Fibroblast of lung (primary cell): ENCODE measurements at regions not wholly inside any gene's neighbourhood (a gene's known extent, or its start where the extent isn't known, plus 50 kb on each side); places are given as distances from the start of the nearest gene placed in this dataset.

Source experiments
- CTCF ChIP-seq, 2 donors: IDR thresholded peaks in 1 of 2; conservative IDR thresholded peaks in 1 of 2; 1 replicate in 1 of 2; 2 replicates in 1 of 2; pipeline ENCODE4 v1.5.1; 2011 to 2012; ENCODE audit warnings: low read length in 2 of 2, control low read depth in 1 of 2, inconsistent platforms in 1 of 2, low read depth in 1 of 2, mild to moderate bottlenecking in 1 of 2
- EZH2 ChIP-seq: IDR thresholded peaks from 2 replicates; pipeline ENCODE4 v1.5.1; 2012; ENCODE audit warnings: low read length, control low read depth, mild to moderate bottlenecking; ENCODE audit errors: missing control alignments

DNA sequence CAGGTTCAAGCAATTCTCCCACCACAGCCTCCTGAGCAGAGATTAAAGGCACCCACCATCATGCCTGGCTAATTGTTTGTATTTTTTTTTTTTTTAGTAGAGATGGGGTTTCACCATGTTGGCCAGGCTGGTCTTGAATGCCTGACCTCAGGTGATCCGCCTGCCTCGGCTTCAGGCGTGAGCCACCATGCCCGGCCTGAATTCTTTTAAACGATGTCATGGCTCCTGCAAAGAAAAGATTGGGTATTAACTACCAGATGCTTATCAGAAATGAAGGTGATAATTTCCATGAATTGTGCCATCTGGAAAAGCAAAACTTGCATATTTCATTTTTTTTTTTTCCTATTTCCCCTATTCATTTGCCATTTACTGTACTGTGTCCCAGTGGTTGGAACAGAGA, 195.7 kb upstream of the IGFBP7 start:
- TF ChIP-seq CTCF (conservative IDR thresholded peaks at IDR 0.05 in 1 of 2, IDR thresholded peaks at IDR 0.05 in 1 of 2; ENCODE audit: low read depth in 1 of 2, low read length in 2 of 2) (no peak), EZH2 (no peak)
